ENCODE measurements at regions not wholly inside any gene's neighbourhood (a gene's known extent, or its start where the extent isn't known, plus 50 kb on each side); places are given as distances from the start of the nearest gene placed in this dataset.

- Histone ChIP-seq H3K4me3 (no peak overlapping the region), H3K27ac (no peak overlapping the region), H3K9me3 (no peaks in the 10 kb centered on the region), H3K4me2 (no peak overlapping the region), H3K4me1 (no peaks in the 10 kb centered on the region)
- ChIA-PET POLR2A (no interaction called here), CTCF (no interaction called here)
- ATAC-seq (no peak), DNase-seq (ENCODE audit: low read depth in 1 of 2, low spot score in 1 of 2) (no peak), FAIRE-seq (no peak)
- WGBS (ENCODE audit: missing lambda C conversion rate), result 0% methylated on average over 2 of the region's 2 CpGs
- TF ChIP-seq RNF2 (IDR thresholded peaks at IDR 0.05; ENCODE audit: borderline replicate concordance, low read depth) (no peak), MAX (IDR thresholded peaks at IDR 0.05) (no peak), ATOH8 (CRISPR knock-in tag; IDR thresholded peaks at IDR 0.05; ENCODE audit: low read depth) (no peak), POLR2AphosphoS2 (conservative IDR thresholded peaks at IDR 0.05; ENCODE audit: low read length) (no peak), E2F6 (IDR thresholded peaks at IDR 0.05; ENCODE audit: borderline replicate concordance, low read depth) (no peak), TP53 (CRISPR knock-in tag; IDR thresholded peaks at IDR 0.05) (no peak), KDM1A (IDR thresholded peaks at IDR 0.05; ENCODE audit: low read depth) (no peak), KDM5A (IDR thresholded peaks at IDR 0.05) (no peak), ZC3H11A (IDR thresholded peaks at IDR 0.05) (no peak), RFX5 (IDR thresholded peaks at IDR 0.05) (no peak), NPAS2 (CRISPR knock-in tag; IDR thresholded peaks at IDR 0.05; ENCODE audit: borderline replicate concordance) (no peak), HMGXB4 (CRISPR knock-in tag; IDR thresholded peaks at IDR 0.05; ENCODE audit: borderline replicate concordance) (no peak), PHF8 (IDR thresholded peaks at IDR 0.05; ENCODE audit: borderline replicate concordance, low read depth) (no peak), ELK1 (IDR thresholded peaks at IDR 0.05; ENCODE audit: low read depth, low read length) (no peak), CHD2 (IDR thresholded peaks at IDR 0.05; ENCODE audit: low read length, partially characterized antibody) (no peak), GATA3 (IDR thresholded peaks at IDR 0.05; ENCODE audit: borderline replicate concordance) (no peak), TFCP2L1 (CRISPR knock-in tag; IDR thresholded peaks at IDR 0.05) (no peak), FOSB (CRISPR knock-in tag; IDR thresholded peaks at IDR 0.05) (no peak), JUN (IDR thresholded peaks at IDR 0.05) (no peak)
These were observed 832.3 kb downstream of the MTRR start for GRCh38 chr5:8701251-8701650.

GRCh38 chr5:8710426-8710930 is 835.4 kb downstream of the SEMA5A start:
- H3K4me3 ChIP-seq, result no peak overlapping the region
- POLR2A ChIA-PET, result no interaction called here
- DNase-seq (ENCODE audit: low read depth in 1 of 2, low spot score in 1 of 2) (no peak), FAIRE-seq (no peak), ATAC-seq (no peak)
- WGBS (ENCODE audit: missing lambda C conversion rate), result 3% methylated on average over 6 of the region's 6 CpGs
- no peaks in the 10 kb centered on the region; the same call in 2 of the 3 replicates for H3K9me3 ChIP-seq
- H3K4me1 ChIP-seq, result no peaks in the 10 kb centered on the region
- CTCF ChIA-PET, result interaction anchor here (1.8 kb wide), 1 partner anchor 10 kb away, joined by 3 read pairs; no protein-coding TSS in a partner anchor
- TF ChIP-seq HOXB13 (CRISPR knock-in tag; IDR thresholded peaks at IDR 0.05; ENCODE audit: low read depth) (no peak), CHD4 (IDR thresholded peaks at IDR 0.05; ENCODE audit: borderline replicate concordance) (no peak), NR3C1 (IDR thresholded peaks at IDR 0.05) (no peak), RFX5 (IDR thresholded peaks at IDR 0.05) (no peak), HOXB5 (CRISPR knock-in tag; IDR thresholded peaks at IDR 0.05) (no peak), ZC3H11A (IDR thresholded peaks at IDR 0.05) (no peak), PHF8 (IDR thresholded peaks at IDR 0.05; ENCODE audit: borderline replicate concordance, low read depth) (no peak), RNF2 (IDR thresholded peaks at IDR 0.05; ENCODE audit: borderline replicate concordance, low read depth) (no peak), CBX2 (IDR thresholded peaks at IDR 0.05; ENCODE audit: borderline replicate concordance, low read depth) (no peak), BHLHE40 (IDR thresholded peaks at IDR 0.05; ENCODE audit: low read depth, low read length) (no peak)
- no peak overlapping the region for H3K4me2 ChIP-seq
- no peak overlapping the region for H3K27ac ChIP-seq
